ENCODE measurements at regions not wholly inside any gene's neighbourhood (a gene's known extent, or its start where the extent isn't known, plus 50 kb on each side); places are given as distances from the start of the nearest gene placed in this dataset.

DNA sequence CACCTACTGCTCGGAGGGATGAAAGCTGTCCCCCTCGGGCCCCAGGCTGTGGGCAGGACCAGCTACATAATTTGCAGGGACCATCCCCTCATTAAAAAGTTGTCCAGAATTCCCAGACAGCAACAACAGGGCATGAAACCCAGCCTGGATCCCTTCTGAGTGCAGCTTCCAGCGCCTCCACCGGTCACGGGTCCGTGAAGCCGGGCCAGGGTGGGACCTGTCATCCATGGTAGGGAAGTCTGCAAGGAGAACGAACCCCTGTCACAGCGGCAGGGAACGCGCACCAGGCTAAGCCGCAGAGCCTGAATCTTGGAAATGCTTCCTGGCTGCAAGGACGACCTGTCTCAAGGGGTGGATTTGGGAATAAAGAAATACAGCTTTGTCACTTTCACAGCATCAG lies 214.2 kb downstream of the RBFOX3 start:
- H3K27me3 ChIP-seq (replicated peaks; ENCODE audit: insufficient read depth) = no peaks in the 10 kb centered on the region
- H3K36me3 ChIP-seq = no peaks in the 10 kb centered on the region
- H3K9me3 ChIP-seq = no peaks in the 10 kb centered on the region
- TF ChIP-seq, protein P1, sequence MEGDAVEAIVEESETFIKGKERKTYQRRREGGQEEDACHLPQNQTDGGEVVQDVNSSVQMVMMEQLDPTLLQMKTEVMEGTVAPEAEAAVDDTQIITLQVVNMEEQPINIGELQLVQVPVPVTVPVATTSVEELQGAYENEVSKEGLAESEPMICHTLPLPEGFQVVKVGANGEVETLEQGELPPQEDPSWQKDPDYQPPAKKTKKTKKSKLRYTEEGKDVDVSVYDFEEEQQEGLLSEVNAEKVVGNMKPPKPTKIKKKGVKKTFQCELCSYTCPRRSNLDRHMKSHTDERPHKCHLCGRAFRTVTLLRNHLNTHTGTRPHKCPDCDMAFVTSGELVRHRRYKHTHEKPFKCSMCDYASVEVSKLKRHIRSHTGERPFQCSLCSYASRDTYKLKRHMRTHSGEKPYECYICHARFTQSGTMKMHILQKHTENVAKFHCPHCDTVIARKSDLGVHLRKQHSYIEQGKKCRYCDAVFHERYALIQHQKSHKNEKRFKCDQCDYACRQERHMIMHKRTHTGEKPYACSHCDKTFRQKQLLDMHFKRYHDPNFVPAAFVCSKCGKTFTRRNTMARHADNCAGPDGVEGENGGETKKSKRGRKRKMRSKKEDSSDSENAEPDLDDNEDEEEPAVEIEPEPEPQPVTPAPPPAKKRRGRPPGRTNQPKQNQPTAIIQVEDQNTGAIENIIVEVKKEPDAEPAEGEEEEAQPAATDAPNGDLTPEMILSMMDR (IDR thresholded peaks at IDR 0.05) = no peak
- no peak for TF ChIP-seq POLR2A (IDR thresholded peaks at IDR 0.05)
- no peak for TF ChIP-seq POLR2AphosphoS5 (IDR thresholded peaks at IDR 0.05)
- no peak overlapping the region for H3K4me3 ChIP-seq
- intact Hi-C loops (cut with DNase I) = no loop called here
- H3K27ac ChIP-seq = no peak overlapping the region
- 56% methylated on average over 13 of the region's 13 CpGs for WGBS
- DNase-seq (ENCODE audit: low spot score) = no peak
- no peaks in the 10 kb centered on the region for H3K4me1 ChIP-seq (replicated peaks)

DNA sequence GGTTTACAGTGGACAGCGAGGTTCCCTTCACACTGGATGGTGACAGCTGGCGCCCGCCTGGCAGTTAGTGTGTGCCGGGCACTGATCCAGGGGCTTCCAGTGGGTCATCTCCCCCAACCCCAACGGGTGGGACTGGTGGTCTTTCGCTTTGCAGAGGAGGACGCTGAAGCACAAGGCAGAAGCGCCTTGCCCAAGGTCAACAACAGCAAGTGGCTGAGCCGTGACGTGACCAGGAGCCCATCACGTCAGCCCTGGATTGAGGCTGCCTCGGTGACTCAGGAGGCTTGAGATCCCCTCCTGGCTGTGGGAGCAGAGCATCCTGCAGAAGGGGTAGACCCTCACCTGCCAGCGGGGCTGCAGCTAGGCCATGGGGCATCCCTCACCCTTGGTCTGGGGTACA lies 215.3 kb downstream of the RBFOX3 start:
- no peaks in the 10 kb centered on the region for H3K27me3 ChIP-seq (replicated peaks; ENCODE audit: insufficient read depth)
- H3K4me1 ChIP-seq (replicated peaks) = no peaks in the 10 kb centered on the region
- WGBS = 84% methylated on average over 11 of the region's 13 CpGs
- H3K36me3 ChIP-seq = no peaks in the 10 kb centered on the region
- H3K4me3 ChIP-seq = no peak overlapping the region
- H3K9me3 ChIP-seq = no peaks in the 10 kb centered on the region
- intact Hi-C loops (cut with DNase I) = no loop called here
- H3K27ac ChIP-seq = no peak overlapping the region
- TF ChIP-seq POLR2AphosphoS5 (IDR thresholded peaks at IDR 0.05) (no peak), POLR2A (IDR thresholded peaks at IDR 0.05) (no peak)
- TF ChIP-seq, protein P1 (IDR thresholded peaks at IDR 0.05) = no peak
- DNase-seq (ENCODE audit: low spot score) = no peak

DNA sequence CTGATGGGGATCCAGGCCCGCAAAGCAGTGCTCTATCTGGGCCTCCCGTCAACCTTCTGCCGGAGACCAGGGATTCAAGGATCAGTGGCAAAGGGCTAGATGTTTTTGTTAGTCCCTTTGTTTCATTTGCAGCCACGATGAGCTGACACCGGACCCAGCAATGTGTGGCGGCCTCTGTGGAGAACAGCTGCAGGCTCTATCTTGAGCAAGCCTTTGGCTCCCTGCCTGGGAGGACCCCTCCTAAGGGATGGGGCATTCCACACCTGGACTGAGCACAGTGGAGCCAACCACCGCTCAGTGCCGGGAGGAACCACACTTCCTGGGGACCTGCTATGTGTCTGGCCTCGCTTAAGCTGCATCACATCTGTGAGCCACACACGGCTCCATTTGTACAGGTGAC lies 215.8 kb downstream of the RBFOX3 start:
- TF ChIP-seq, protein P1 (IDR thresholded peaks at IDR 0.05) = no peak
- TF ChIP-seq POLR2A (IDR thresholded peaks at IDR 0.05) (no peak), POLR2AphosphoS5 (IDR thresholded peaks at IDR 0.05) (no peak)
- no peak for DNase-seq (ENCODE audit: low spot score)
- WGBS = 67% methylated on average over 10 of the region's 10 CpGs
- intact Hi-C loops (cut with DNase I) = no loop called here
- Histone ChIP-seq H3K4me1 (replicated peaks) (no peaks in the 10 kb centered on the region), H3K4me3 (no peak overlapping the region), H3K27ac (no peak overlapping the region), H3K27me3 (replicated peaks; ENCODE audit: insufficient read depth) (no peaks in the 10 kb centered on the region), H3K9me3 (no peaks in the 10 kb centered on the region), H3K36me3 (no peaks in the 10 kb centered on the region)

DNA sequence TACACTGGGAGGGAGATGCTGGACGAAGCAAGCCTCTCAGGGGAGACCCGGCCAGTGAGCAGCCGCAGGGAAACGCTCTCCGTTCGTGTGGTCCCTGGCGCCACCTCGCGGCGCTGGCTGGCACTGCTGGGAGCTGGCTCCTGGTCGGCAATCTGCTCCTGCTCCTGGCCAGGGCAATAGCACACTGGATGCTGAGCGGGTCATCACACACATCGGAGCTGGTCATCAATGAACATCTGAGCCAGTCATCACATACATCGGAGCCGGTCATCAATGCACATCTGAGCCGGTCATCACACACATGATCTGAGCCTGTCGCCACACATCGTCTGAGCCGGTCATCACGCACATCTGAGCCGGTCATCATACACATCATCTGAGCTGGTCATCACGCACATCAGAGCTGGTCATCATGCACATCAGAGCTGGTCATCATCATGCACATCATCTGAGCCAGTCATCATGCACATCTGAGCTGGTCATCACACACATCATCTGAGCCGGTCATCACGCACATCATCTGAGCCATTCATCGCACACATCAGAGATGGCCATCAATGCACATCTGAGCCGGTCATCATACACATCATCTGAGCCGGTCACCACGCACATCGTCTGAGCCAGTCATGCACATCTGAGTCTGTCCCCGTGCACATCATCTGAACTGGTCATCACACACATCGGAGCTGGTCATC lies 217.3 kb downstream of the RBFOX3 start:
- Histone ChIP-seq H3K36me3 (no peaks in the 10 kb centered on the region), H3K9me3 (no peaks in the 10 kb centered on the region), H3K4me3 (no peak overlapping the region), H3K27me3 (replicated peaks; ENCODE audit: insufficient read depth) (peaks cover 7% of the 10 kb centered on the region), H3K4me1 (replicated peaks) (no peaks in the 10 kb centered on the region), H3K27ac (no peak overlapping the region)
- DNase-seq (ENCODE audit: low spot score) = peak; percentile 69
- TF ChIP-seq POLR2AphosphoS5 (IDR thresholded peaks at IDR 0.05) (no peak), POLR2A (IDR thresholded peaks at IDR 0.05) (no peak)
- TF ChIP-seq, protein P1 (IDR thresholded peaks at IDR 0.05) = peak; percentile 75 to 94 (median 86)
- 45% methylated on average over 31 of the region's 31 CpGs for WGBS
- intact Hi-C loops (cut with DNase I) = loop anchor here (2.0 to 5.0 kb wide), 2 partner anchors 307 to 346 kb away; no protein-coding TSS in a partner anchor

DNA sequence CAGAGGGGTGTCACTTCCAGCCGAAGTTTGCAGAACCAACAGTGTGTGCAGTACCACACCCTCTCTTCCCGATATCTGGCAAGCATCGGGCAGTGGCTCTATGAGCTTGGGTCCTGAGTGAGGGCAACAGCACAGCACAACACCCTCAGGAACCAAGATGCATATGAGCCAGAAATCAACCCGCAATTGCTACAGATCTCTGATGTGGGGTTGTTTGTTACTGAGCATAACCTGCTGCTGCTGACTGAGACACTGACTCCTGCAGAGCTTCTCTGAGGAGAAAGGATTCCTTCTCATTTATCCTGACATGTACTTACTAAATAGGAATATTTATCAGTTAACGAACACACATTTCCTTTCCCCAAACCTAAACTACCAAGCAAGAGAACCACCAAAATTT lies 218.3 kb downstream of the RBFOX3 start:
- Histone ChIP-seq H3K36me3 (no peaks in the 10 kb centered on the region), H3K9me3 (no peaks in the 10 kb centered on the region), H3K4me3 (no peak overlapping the region), H3K27me3 (replicated peaks; ENCODE audit: insufficient read depth) (peaks cover 7% of the 10 kb centered on the region), H3K4me1 (replicated peaks) (no peaks in the 10 kb centered on the region), H3K27ac (no peak overlapping the region)
- intact Hi-C loops (cut with DNase I) = loop anchor here (2.0 to 5.0 kb wide), 2 partner anchors 306 to 345 kb away; no protein-coding TSS in a partner anchor
- TF ChIP-seq, protein P1 (IDR thresholded peaks at IDR 0.05) = no peak
- TF ChIP-seq POLR2A (IDR thresholded peaks at IDR 0.05) (no peak), POLR2AphosphoS5 (IDR thresholded peaks at IDR 0.05) (no peak)
- DNase-seq (ENCODE audit: low spot score) = no peak
- WGBS = 88% methylated on average over 5 of the region's 5 CpGs

All from prostate gland (tissue), 2 donors.